HG03159 (cell line): ENCODE measurements at regions not wholly inside any gene's neighbourhood (a gene's known extent, or its start where the extent isn't known, plus 50 kb on each side); places are given as distances from the start of the nearest gene placed in this dataset.

Experiments
- ATAC-seq: cut with Tn5 transposase; IDR thresholded peaks from one replicate; pipeline ENCODE4 v1.9.1; 2021; ENCODE audit warnings: mild to moderate bottlenecking, moderate library complexity; ENCODE audit not compliant: unreplicated experiment

GRCh38 chr1:199150756-199151155 is 511.9 kb downstream of the PTPRC start:
- no peak for ATAC-seq

GRCh38 chr1:199151634-199152425 is 513.0 kb downstream of the PTPRC start:
- peak; percentile 77 for ATAC-seq

- no peak for ATAC-seq
Measured at GRCh38 chr1:199152676-199153075, 513.8 kb downstream of the PTPRC start.

- ATAC-seq: no peak
Measured at GRCh38 chr1:199155166-199156019, 516.6 kb downstream of the PTPRC start.

GRCh38 chr1:199157494-199157893 is 518.7 kb downstream of the PTPRC start:
- no peak for ATAC-seq

GRCh38 chr1:199160521-199161318 is 521.9 kb downstream of the PTPRC start:
- no peak for ATAC-seq

GRCh38 chr1:199161319-199161680 is 522.5 kb downstream of the PTPRC start:
- ATAC-seq: no peak

- ATAC-seq: no peak
Measured at GRCh38 chr1:199161766-199162303, 523.0 kb downstream of the PTPRC start.

GRCh38 chr1:199163267-199163666 is 524.4 kb downstream of the PTPRC start:
- no peak for ATAC-seq

GRCh38 chr1:199163670-199164069 is 524.8 kb downstream of the PTPRC start:
- ATAC-seq: no peak

- no peak for ATAC-seq
Measured at GRCh38 chr1:199167460-199167859, 528.6 kb downstream of the PTPRC start.

- no peak for ATAC-seq
Measured at GRCh38 chr1:199168888-199169585, 530.2 kb downstream of the PTPRC start.

- no peak for ATAC-seq
Measured at GRCh38 chr1:199170711-199171110, 531.9 kb downstream of the PTPRC start.

- peak; percentile 15 for ATAC-seq
Measured at GRCh38 chr1:199172171-199173124, 533.6 kb downstream of the PTPRC start.

- peak; percentile 96 for ATAC-seq
Measured at GRCh38 chr1:199173356-199173755, 534.5 kb downstream of the PTPRC start.

GRCh38 chr1:199174336-199174735 is 535.5 kb downstream of the PTPRC start:
- ATAC-seq: no peak

GRCh38 chr1:199176713-199177112 is 537.9 kb downstream of the PTPRC start:
- ATAC-seq: no peak

GRCh38 chr1:199177241-199177640 is 538.4 kb downstream of the PTPRC start:
- no peak for ATAC-seq

GRCh38 chr1:199178646-199179045 is 539.8 kb downstream of the PTPRC start:
- ATAC-seq: no peak
